GM06990 (cell line): ENCODE measurements at regions not wholly inside any gene's neighbourhood (a gene's known extent, or its start where the extent isn't known, plus 50 kb on each side); places are given as distances from the start of the nearest gene placed in this dataset.
"Not testable (repeated sequence)": the region's sequence is repeated elsewhere in the genome, so short reads cannot be mapped to it uniquely, and the experiment has no call there.

Source experiments
- DNase-seq: peaks from one replicate; pipeline ENCODE4 v3.0.0-alpha.2; 2011; ENCODE audit not compliant: insufficient read length; ENCODE audit errors: extremely low read depth
- H3K27me3 ChIP-seq: replicated peaks from 2 replicates; pipeline ENCODE4 v1.6.0; 2011; ENCODE audit warnings: low read length; ENCODE audit not compliant: control insufficient read depth, insufficient read depth
- H3K36me3 ChIP-seq: 2 replicates; pipeline ENCODE4 v1.5.1; 2011; ENCODE audit warnings: low read length; ENCODE audit not compliant: control insufficient read depth, insufficient read depth
- H3K4me3 ChIP-seq: replicated peaks from 2 replicates; pipeline ENCODE4 v1.5.1; 2011; ENCODE audit warnings: low read depth, mild to moderate bottlenecking, control low read depth, low read length
- CTCF ChIP-seq: IDR thresholded peaks from 2 replicates; pipeline ENCODE4 v1.5.1; 2011; ENCODE audit warnings: low read length, control low read depth, mild to moderate bottlenecking, inconsistent platforms; ENCODE audit not compliant: insufficient read depth, poor library complexity, severe bottlenecking

DNA sequence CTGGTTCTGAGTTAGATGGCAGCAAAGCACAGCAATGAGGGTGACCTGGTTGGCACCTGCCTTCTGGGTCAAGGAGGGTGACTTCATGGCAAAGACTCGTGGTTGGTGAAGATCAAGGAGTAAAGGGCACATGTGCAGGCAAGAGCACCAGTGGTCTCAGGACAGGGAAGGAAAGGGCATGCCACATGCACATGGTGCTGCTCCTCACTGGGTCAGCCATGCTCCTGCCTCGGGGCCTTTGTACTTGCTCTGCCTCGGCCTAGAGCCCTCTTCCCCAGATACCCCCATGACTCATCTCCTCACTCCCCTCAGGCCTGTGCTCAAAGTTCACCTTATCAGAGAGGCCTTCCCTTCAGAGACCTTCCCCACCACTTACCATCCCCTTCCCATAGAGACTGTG lies 106.7 kb upstream of the KDM7A start:
- Histone ChIP-seq H3K4me3 (no peak overlapping the region), H3K27me3 (peaks cover 3% of the 10 kb centered on the region), H3K36me3 (no peaks in the 10 kb centered on the region)
- DNase-seq = no peak
- no peak for TF ChIP-seq CTCF

- TF ChIP-seq CTCF = no peak
- no peaks in the 10 kb centered on the region for H3K36me3 ChIP-seq
- peaks cover 3% of the 10 kb centered on the region for H3K27me3 ChIP-seq
- DNase-seq = no peak
- no peak overlapping the region for H3K4me3 ChIP-seq
Measured at GRCh38 chr7:140281960-140282359, 105.2 kb upstream of the KDM7A start.

- no peak overlapping the region for H3K4me3 ChIP-seq
- H3K36me3 ChIP-seq = no peaks in the 10 kb centered on the region
- no peak for DNase-seq
- peaks cover 3% of the 10 kb centered on the region for H3K27me3 ChIP-seq
- TF ChIP-seq CTCF = no peak
Measured at GRCh38 chr7:140281255-140281654, 104.5 kb upstream of the KDM7A start.

GRCh38 chr7:140276001-140276400 lies 99.2 kb upstream of the KDM7A start:
- no peak for DNase-seq
- H3K4me3 ChIP-seq = no peak overlapping the region
- H3K36me3 ChIP-seq = no peaks in the 10 kb centered on the region
- H3K27me3 ChIP-seq = no peaks in the 10 kb centered on the region; the same call in 1 of the 2 replicates
- TF ChIP-seq CTCF = no peak

GRCh38 chr7:140275069-140275965 lies 98.5 kb upstream of the KDM7A start:
- TF ChIP-seq CTCF = no peak
- Histone ChIP-seq H3K4me3 (no peak overlapping the region), H3K36me3 (no peaks in the 10 kb centered on the region), H3K27me3 (no peaks in the 10 kb centered on the region; the same call in 1 of the 2 replicates)
- no peak for DNase-seq

DNA sequence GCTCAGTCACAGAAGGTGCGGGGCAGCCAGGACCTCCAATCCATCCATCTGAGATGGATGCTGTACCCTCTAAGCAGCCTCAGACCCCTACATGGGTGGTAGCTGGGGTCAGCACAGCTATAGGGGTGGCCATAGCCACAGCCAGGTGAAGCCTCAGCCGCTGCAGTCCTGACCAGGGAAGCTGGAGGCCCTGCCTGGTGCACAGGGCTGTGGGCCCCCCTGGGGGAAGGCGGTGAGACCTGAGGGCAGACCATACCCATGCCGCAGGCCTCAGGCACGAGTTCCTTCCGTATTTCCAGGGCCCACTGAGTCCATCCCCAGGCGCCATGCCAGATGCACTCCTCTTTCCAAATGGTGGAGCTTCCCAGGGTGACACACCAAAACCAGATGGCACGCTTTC lies 96.6 kb upstream of the KDM7A start:
- no peak for DNase-seq
- H3K36me3 ChIP-seq = no peaks in the 10 kb centered on the region
- no peak for TF ChIP-seq CTCF

GRCh38 chr7:140271643-140271968 lies 94.8 kb upstream of the KDM7A start:
- DNase-seq, H3K4me3 ChIP-seq, H3K27me3 ChIP-seq, H3K36me3 ChIP-seq: not testable (repeated sequence)

More for the DNA sequence above, 96.6 kb upstream of the KDM7A start:
- H3K4me3 ChIP-seq = no peak overlapping the region
- H3K27me3 ChIP-seq = no peaks in the 10 kb centered on the region; the same call in 1 of the 2 replicates
